OCI-LY1 (cell line): ENCODE measurements at regions not wholly inside any gene's neighbourhood (a gene's known extent, or its start where the extent isn't known, plus 50 kb on each side); places are given as distances from the start of the nearest gene placed in this dataset.
"Not testable (repeated sequence)": the region's sequence is repeated elsewhere in the genome, so short reads cannot be mapped to it uniquely, and the experiment has no call there.

Experiments
- H2AFZ ChIP-seq: fragments of 200-600 bp; sonication (generic), shearing (Covaris generic); 2 replicates; pipeline ENCODE4 v1.6.0; 2014; ENCODE audit warnings: antibody characterized with exemption, mild to moderate bottlenecking, low read length
- H3F3A ChIP-seq: fragments of 200-600 bp; sonication (generic), shearing (Covaris generic); 2 replicates; pipeline ENCODE4 v1.6.0; 2014; ENCODE audit warnings: mild to moderate bottlenecking, antibody characterized with exemption, low read length, moderate library complexity; ENCODE audit not compliant: insufficient read depth
- H3K27ac ChIP-seq: fragments of 200-600 bp; sonication (generic); 2 replicates; pipeline ENCODE4 v1.5.1; 2014; ENCODE audit warnings: low read length, mixed run types, mild to moderate bottlenecking, low read depth; ENCODE audit not compliant: poor library complexity, severe bottlenecking
- H3K27me3 ChIP-seq: fragments of 200-600 bp; sonication (generic); 2 replicates; pipeline ENCODE4 v1.6.0; 2014; ENCODE audit warnings: antibody characterized with exemption, mild to moderate bottlenecking, low read length, moderate library complexity; ENCODE audit not compliant: insufficient read depth
- H3K36me3 ChIP-seq: fragments of 200-600 bp; sonication (generic); 2 replicates; pipeline ENCODE4 v1.6.1; 2014; ENCODE audit warnings: mild to moderate bottlenecking, antibody characterized with exemption, low read length, moderate library complexity, mixed read lengths; ENCODE audit not compliant: insufficient read depth
- H3K4me1 ChIP-seq: fragments of 200-600 bp; sonication (generic); 2 replicates; pipeline ENCODE4 v1.5.1; 2014; ENCODE audit warnings: mild to moderate bottlenecking, low read length, moderate library complexity; ENCODE audit not compliant: insufficient read depth, severe bottlenecking
- H3K4me2 ChIP-seq: fragments of 200-600 bp; sonication (generic), shearing (Covaris generic); 2 replicates; pipeline ENCODE4 v1.6.1; 2014; ENCODE audit warnings: low read length
- H3K4me3 ChIP-seq: fragments of 200-600 bp; sonication (generic); 2 replicates; pipeline ENCODE4 v1.5.1; 2014; ENCODE audit warnings: low read length, low read depth, mild to moderate bottlenecking, mixed read lengths; ENCODE audit not compliant: poor library complexity, severe bottlenecking
- H3K79me2 ChIP-seq: fragments of 200-600 bp; shearing (Covaris generic); 2 replicates; pipeline ENCODE4 v1.6.1; 2016; ENCODE audit warnings: mixed run types, low read length, mixed read lengths; ENCODE audit not compliant: insufficient read depth
- H3K9ac ChIP-seq: fragments of 200-600 bp; sonication (generic), shearing (Covaris generic); 2 replicates; pipeline ENCODE4 v1.6.1; 2014; ENCODE audit warnings: mild to moderate bottlenecking, low read length, mixed read lengths
- H3K9me2 ChIP-seq: fragments of 200-600 bp; sonication (generic), shearing (Covaris generic); 2 replicates; pipeline ENCODE4 v1.6.1; 2014; ENCODE audit warnings: low read depth, mild to moderate bottlenecking, low read length, mixed read lengths
- H3K9me3 ChIP-seq: fragments of 200-600 bp; shearing (Covaris generic); 2 replicates; pipeline ENCODE4 v1.6.1; 2014; ENCODE audit warnings: low read length, mixed read lengths
- H4K20me1 ChIP-seq: fragments of 200-600 bp; sonication (generic), shearing (Covaris generic); 2 replicates; pipeline ENCODE4 v1.6.0; 2016; ENCODE audit warnings: mild to moderate bottlenecking, low read length; ENCODE audit not compliant: insufficient read depth
- CTCF ChIP-seq: fragments of 200-600 bp; sonication (generic), shearing (Covaris generic); IDR thresholded peaks from 2 replicates; pipeline ENCODE4 v1.5.1; 2017; ENCODE audit warnings: mild to moderate bottlenecking, antibody characterized with exemption, low read length, moderate library complexity, mixed read lengths
- EZH2 ChIP-seq: fragments of 200-600 bp; sonication (generic), shearing (Covaris generic); IDR thresholded peaks from 2 replicates; pipeline ENCODE4 v1.8.0; 2017; ENCODE audit warnings: borderline replicate concordance, mixed run types, mild to moderate bottlenecking, antibody characterized with exemption, low read length, moderate library complexity, mixed read lengths

GRCh38 chr10:44115516-44115915 lies 269.4 kb downstream of the CXCL12 start:
- no peaks in the 10 kb centered on the region for H3K9me3 ChIP-seq
- no peaks in the 10 kb centered on the region for H3K4me1 ChIP-seq
- no peak overlapping the region for H3K9ac ChIP-seq
- H3K27me3 ChIP-seq: no peaks in the 10 kb centered on the region
- no peak overlapping the region for H3K4me2 ChIP-seq
- H3K9me2 ChIP-seq: no peaks in the 10 kb centered on the region
- no peaks in the 10 kb centered on the region for H4K20me1 ChIP-seq
- H3K27ac ChIP-seq: no peak overlapping the region
- no peaks in the 10 kb centered on the region for H3K36me3 ChIP-seq
- H3K79me2 ChIP-seq: no peaks in the 10 kb centered on the region
- H2AFZ ChIP-seq: no peak overlapping the region
- TF ChIP-seq CTCF (no peak), EZH2 (no peak)
- H3F3A ChIP-seq: no peaks in the 10 kb centered on the region
- H3K4me3 ChIP-seq: no peak overlapping the region

- TF ChIP-seq EZH2 (no peak), CTCF (no peak)
- Histone ChIP-seq H3K27me3 (no peaks in the 10 kb centered on the region), H2AFZ (no peak overlapping the region), H3K4me2 (no peak overlapping the region), H3K27ac (no peak overlapping the region), H3K36me3 (no peaks in the 10 kb centered on the region), H3F3A (no peaks in the 10 kb centered on the region), H3K79me2 (no peaks in the 10 kb centered on the region), H3K9me2 (no peaks in the 10 kb centered on the region), H3K9ac (no peak overlapping the region), H3K9me3 (no peaks in the 10 kb centered on the region), H3K4me1 (no peaks in the 10 kb centered on the region), H3K4me3 (no peak overlapping the region), H4K20me1 (no peaks in the 10 kb centered on the region)
These were observed 270.5 kb downstream of the CXCL12 start for GRCh38 chr10:44114441-44114840.

- not testable (repeated sequence) for H3K9me3 ChIP-seq, H3K36me3 ChIP-seq
These were observed 272.6 kb downstream of the CXCL12 start for GRCh38 chr10:44112280-44112679.

GRCh38 chr10:44105696-44106095 lies 279.2 kb downstream of the CXCL12 start:
- no peaks in the 10 kb centered on the region for H3K9me2 ChIP-seq
- H3K4me2 ChIP-seq: no peak overlapping the region
- no peaks in the 10 kb centered on the region for H4K20me1 ChIP-seq
- H3K9ac ChIP-seq: no peak overlapping the region
- no peak overlapping the region for H2AFZ ChIP-seq
- H3K27me3 ChIP-seq: no peaks in the 10 kb centered on the region
- no peaks in the 10 kb centered on the region for H3K9me3 ChIP-seq
- no peak overlapping the region for H3K4me3 ChIP-seq
- no peaks in the 10 kb centered on the region for H3K36me3 ChIP-seq
- H3F3A ChIP-seq: no peaks in the 10 kb centered on the region
- TF ChIP-seq EZH2: no peak
- no peak for TF ChIP-seq CTCF
- no peak overlapping the region for H3K27ac ChIP-seq
- no peaks in the 10 kb centered on the region for H3K79me2 ChIP-seq
- no peaks in the 10 kb centered on the region for H3K4me1 ChIP-seq

More at GRCh38 chr10:44112280-44112679, 272.6 kb downstream of the CXCL12 start:
- not testable (repeated sequence) for H3K9ac ChIP-seq, H3K4me3 ChIP-seq, H4K20me1 ChIP-seq, H2AFZ ChIP-seq, H3F3A ChIP-seq, H3K4me2 ChIP-seq, H3K27ac ChIP-seq, H3K79me2 ChIP-seq, H3K27me3 ChIP-seq, H3K9me2 ChIP-seq, H3K4me1 ChIP-seq
